GM21515 (cell line): ENCODE measurements at regions not wholly inside any gene's neighbourhood (a gene's known extent, or its start where the extent isn't known, plus 50 kb on each side); places are given as distances from the start of the nearest gene placed in this dataset.
A peak's percentile ranks its signal among the peaks of the same experiment; 100 is the strongest.

Experiments
- ATAC-seq: cut with Tn5 transposase; IDR thresholded peaks from one replicate; pipeline ENCODE4 v1.9.1; 2021; ENCODE audit not compliant: unreplicated experiment

GRCh38 chr2:199707593-199708185, 143.3 kb downstream of the FTCDNL1 start:
- ATAC-seq = no peak

- ATAC-seq = no peak
Observed at GRCh38 chr2:199705538-199705937, 145.5 kb downstream of the FTCDNL1 start.

- no peak for ATAC-seq
Observed at GRCh38 chr2:199704358-199705238, 146.4 kb downstream of the FTCDNL1 start.

- ATAC-seq = no peak
Observed at GRCh38 chr2:199703199-199703598, 147.8 kb downstream of the FTCDNL1 start.

- no peak for ATAC-seq
Observed at GRCh38 chr2:199697469-199697868, 153.5 kb downstream of the FTCDNL1 start.

- ATAC-seq = no peak
Observed at GRCh38 chr2:199696048-199696447, 154.9 kb downstream of the FTCDNL1 start.

- no peak for ATAC-seq
Observed at GRCh38 chr2:199693861-199694260, 157.1 kb downstream of the FTCDNL1 start.

GRCh38 chr2:199692489-199692888, 158.5 kb downstream of the FTCDNL1 start:
- no peak for ATAC-seq

- ATAC-seq = no peak
Observed at GRCh38 chr2:199690225-199690624, 160.8 kb downstream of the FTCDNL1 start.

GRCh38 chr2:199685669-199686068, 165.3 kb downstream of the FTCDNL1 start:
- ATAC-seq = no peak

GRCh38 chr2:199684832-199685231, 166.2 kb downstream of the FTCDNL1 start:
- ATAC-seq = no peak

GRCh38 chr2:199684168-199684567, 166.8 kb downstream of the FTCDNL1 start:
- ATAC-seq = no peak

GRCh38 chr2:199682001-199682400, 169.0 kb downstream of the FTCDNL1 start:
- ATAC-seq = no peak

- no peak for ATAC-seq
Observed at GRCh38 chr2:199680482-199680881, 170.5 kb downstream of the FTCDNL1 start.

- no peak for ATAC-seq
Observed at GRCh38 chr2:199679883-199680282, 171.1 kb downstream of the FTCDNL1 start.

GRCh38 chr2:199677881-199678280, 173.1 kb downstream of the FTCDNL1 start:
- no peak for ATAC-seq

- no peak for ATAC-seq
Observed at GRCh38 chr2:199668645-199669044, 182.3 kb downstream of the FTCDNL1 start.

GRCh38 chr2:199663157-199663556, 187.8 kb downstream of the FTCDNL1 start:
- ATAC-seq = no peak

GRCh38 chr2:199662255-199662654, 188.7 kb downstream of the FTCDNL1 start:
- no peak for ATAC-seq

- no peak for ATAC-seq
Observed at GRCh38 chr2:199660167-199660566, 190.8 kb downstream of the FTCDNL1 start.

- no peak for ATAC-seq
Observed at GRCh38 chr2:199659207-199659606, 191.8 kb downstream of the FTCDNL1 start.

- ATAC-seq = peak; percentile 75
Observed at GRCh38 chr2:199646439-199646838, 188.7 kb upstream of the SATB2 start.
